ENCODE measurements at regions not wholly inside any gene's neighbourhood (a gene's known extent, or its start where the extent isn't known, plus 50 kb on each side); places are given as distances from the start of the nearest gene placed in this dataset.
"Not testable (repeated sequence)": the region's sequence is repeated elsewhere in the genome, so short reads cannot be mapped to it uniquely, and the experiment has no call there.

DNA sequence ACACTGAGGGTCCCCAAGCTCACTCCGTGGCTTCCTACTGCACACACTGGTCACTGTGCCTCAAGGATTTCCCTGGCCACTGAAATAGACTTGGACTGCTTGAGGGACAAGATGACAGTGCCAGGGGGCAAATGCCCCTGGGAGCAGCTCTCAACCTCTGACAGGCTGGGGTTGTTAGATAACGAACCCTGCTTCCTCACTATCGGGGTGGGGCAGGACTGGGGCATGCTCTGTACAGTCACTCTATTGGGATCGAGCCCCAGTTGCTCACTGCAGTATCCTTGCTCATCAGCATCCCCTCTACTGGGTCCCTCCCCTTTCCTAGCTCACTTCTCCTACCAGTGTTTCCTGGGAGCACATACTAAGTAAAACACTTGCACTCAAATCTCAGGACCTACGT is 610.8 kb downstream of the NTRK3 start:
- intact Hi-C loops (cut with DNase I) = no loop called here

DNA sequence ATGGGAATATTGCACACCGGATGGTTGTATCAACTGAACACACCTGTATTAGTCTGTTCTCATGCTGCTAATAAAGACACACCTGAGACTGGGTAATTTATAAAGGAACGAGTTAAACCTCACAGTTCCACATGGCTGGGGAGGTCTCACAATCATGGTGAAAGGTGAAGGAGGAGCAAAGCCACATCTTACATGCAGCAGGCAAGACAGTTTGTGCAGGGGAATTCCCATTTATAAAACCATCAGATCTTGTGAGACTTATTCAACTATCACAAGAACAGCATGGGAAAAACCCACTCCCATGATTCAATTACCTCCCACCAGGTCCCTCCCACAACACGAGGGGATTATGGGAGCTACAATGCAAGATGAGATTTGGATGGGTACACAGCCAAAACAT is 613.5 kb downstream of the NTRK3 start:
- intact Hi-C loops (cut with DNase I); DNase-seq (ENCODE audit: low spot score): not testable (repeated sequence)

More for the DNA sequence above, 610.8 kb downstream of the NTRK3 start:
- DNase-seq (ENCODE audit: low spot score) = no peak

DNA sequence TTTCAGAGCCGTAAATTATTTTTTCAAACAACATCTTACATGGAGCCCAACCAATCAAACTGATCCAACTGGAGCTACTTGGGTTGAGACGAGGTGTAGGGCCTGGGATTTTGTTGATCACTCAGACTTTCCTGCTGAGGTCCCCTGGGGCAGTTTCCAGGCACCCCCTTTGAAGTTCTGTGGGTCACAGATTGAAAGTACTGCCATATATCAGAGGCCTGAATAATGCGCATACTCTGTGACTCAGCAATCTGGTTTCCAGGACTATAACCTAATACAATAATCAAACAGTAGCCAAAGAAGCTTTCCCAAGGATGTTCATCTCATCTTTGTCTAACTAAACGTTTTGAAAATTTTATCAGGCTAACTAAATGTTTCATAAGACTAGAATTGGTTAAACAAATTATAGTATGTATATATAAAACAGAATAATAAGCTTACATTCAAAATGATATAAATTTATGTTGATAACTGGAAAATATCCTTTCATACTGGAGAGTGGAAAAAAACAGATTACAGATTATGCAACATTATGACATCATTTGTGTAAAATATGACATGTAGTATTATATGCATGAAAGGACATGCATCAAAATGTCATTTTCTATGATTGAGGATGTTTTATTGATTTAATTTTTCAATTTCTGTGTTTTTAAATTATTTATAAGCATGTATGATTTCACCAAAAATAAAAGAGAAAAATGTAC is 617.1 kb downstream of the NTRK3 start:
- no peak for DNase-seq (ENCODE audit: low spot score)
- intact Hi-C loops (cut with DNase I) = no loop called here

DNA sequence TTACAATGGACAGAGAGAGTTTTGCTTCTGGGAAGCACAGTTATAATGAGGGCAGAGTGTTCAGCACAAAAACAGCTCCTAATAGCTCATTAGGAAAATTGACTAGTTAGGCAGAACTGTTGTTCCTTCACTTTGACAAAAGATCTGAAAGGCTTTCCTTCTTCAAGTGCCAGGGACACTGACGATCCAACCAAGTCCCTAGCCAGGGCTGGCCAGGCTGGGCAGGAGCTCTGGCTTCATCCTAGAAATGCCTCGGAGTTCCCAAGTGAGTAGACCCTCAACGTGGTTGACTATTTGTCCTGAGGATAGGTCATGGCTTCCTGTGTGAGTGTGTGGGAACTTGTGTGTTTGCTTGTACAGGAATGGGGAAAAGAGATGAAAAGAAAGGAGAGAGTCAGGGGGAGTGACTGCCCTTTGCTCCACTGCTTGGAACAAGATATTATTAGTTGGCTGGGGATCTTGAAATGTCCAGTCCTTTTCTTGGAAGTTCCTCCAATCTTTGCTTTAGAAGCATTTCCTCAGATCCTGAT is 617.9 kb downstream of the NTRK3 start:
- intact Hi-C loops (cut with DNase I) = no loop called here
- no peak for DNase-seq (ENCODE audit: low spot score)

DNA sequence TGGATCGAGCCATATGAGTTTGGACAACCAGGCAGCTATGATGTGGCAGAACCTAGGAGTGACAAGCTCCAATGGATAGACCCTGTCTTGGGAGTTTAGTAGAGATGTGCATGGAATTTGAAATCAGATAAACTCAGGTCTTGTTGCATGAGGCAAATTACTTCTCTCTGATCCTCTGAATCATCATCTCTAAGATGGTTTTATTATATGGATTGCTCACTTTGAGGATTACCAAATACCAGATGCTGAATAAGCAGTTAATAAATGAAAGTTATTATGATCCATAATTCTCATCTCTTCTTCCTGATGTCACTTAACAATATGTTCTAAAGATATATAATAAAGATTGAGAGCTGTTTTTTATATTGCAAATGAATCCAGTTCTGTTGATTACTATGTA is 622.2 kb downstream of the NTRK3 start:
- DNase-seq (ENCODE audit: low spot score) = no peak
- intact Hi-C loops (cut with DNase I) = no loop called here

DNA sequence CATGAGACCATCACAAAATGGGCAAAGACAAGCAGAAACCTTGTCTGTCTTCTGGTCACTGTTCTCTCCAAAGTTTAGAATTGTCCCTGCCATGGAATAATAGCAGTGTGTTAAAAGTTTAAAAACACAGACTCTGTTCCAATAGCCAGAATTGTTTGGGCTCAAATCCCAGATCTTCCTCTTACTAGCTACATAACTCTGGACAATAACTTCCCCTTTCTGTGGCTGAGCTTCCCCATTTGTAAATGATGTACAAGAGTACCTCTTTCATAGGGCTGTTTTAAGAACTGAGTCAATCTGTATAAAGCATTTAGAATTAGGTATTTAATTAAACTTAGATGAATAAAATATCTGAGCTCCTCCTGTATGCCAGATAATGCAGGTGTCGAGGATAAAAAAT is 623.0 kb downstream of the NTRK3 start:
- DNase-seq (ENCODE audit: low spot score) = no peak
- intact Hi-C loops (cut with DNase I) = no loop called here

DNA sequence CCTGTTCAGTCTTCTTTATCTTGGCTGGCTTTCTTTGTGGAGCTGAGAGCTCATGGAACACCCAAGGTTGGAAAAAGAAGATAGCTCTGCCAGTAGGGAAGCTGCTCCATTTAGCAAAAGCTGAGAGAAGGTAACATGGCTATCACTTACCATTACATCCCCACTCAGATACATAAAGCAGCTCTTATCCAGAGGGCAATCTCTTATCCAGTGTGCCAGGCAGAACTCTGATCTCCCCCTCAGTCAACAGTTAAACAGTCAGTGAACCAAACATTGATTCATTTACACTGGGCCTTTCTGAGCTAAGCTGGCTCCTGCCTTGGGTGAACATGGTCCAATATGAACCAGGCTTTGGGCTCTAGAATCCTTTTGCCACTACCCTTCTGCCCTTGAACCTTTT is 624.2 kb downstream of the NTRK3 start:
- intact Hi-C loops (cut with DNase I) = no loop called here

DNA sequence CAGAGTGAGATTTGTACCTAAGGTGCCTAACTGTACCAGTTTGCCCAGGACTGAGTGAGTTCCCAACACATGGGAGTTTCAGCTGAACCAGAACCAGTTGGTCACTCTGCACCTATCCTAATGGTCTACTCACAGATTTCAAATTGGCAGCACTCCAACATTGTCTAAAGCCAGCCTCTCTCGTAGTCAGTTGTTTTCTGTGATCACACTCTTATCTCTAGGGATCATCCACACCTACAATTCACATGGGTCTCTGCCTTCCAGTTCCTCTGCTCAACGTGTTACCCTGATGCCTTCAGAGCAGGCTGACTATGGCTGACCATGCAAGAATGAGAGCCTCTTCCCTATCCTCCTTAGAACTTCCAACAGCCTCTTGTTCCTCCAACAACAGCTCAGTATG is 624.8 kb downstream of the NTRK3 start:
- intact Hi-C loops (cut with DNase I) = no loop called here

More for the DNA sequence above, 624.2 kb downstream of the NTRK3 start:
- DNase-seq (ENCODE audit: low spot score) = no peak

DNA sequence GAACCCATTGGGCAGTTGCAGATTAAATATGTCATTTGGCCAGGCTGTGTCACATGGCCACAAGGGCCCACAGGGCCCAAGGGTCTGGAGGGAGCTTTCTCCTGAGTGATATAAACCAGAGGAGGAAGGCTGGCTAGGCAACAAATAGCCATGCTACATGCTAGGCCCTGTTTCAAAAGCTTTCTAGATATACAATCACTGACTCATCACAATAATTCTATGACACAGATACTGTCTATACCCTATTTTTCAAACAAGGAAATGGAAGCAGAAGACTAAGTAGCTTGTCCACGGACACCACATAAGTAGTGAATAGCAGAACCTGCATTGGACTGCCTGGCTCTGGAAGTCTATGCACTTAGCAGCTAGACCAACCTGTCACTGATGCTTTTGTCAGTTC is 625.4 kb downstream of the NTRK3 start:
- no peak for DNase-seq (ENCODE audit: low spot score)
- intact Hi-C loops (cut with DNase I) = no loop called here

More for the DNA sequence above, 624.8 kb downstream of the NTRK3 start:
- DNase-seq (ENCODE audit: low spot score) = no peak

DNA sequence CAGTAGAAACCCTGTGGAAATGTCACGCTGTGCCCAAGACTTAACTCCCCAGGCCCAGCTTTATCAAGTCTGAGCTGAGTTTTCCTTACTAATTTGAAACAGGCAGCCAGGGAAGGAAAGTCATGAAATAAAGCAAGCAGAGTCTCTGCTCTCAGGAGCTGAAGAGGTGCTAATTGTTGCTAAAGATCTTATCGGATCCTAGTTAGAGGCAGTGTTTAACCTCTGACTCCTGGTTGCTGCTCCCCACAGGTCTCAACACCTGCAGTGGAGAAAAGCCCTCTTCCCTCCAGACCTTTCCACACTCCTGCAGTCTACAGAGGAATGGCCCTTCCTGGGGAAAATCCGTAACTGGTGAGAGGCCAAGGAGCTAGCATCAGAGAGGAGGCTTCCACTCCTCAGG is 628.2 kb downstream of the NTRK3 start:
- DNase-seq (ENCODE audit: low spot score) = no peak
- intact Hi-C loops (cut with DNase I) = no loop called here

DNA sequence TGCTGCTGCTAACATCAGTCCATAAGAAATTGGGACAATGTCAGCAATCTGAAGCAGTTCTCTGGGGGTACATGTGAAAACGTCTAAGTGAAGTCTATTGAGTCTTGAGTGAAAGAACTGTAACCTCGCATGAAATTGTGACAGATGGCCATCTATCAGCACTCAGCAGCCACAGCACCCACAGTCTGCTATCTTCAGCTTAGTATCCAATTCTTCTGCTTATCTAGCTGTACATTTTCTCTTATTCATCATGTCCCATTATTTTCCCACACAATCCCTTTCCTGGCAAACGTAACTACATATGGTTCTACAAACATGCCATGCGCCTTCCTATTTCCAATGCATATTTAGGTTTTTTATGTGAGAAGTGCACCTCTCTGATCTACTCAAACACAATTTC is 629.7 kb downstream of the NTRK3 start:
- intact Hi-C loops (cut with DNase I) = no loop called here
- DNase-seq (ENCODE audit: low spot score) = no peak

DNA sequence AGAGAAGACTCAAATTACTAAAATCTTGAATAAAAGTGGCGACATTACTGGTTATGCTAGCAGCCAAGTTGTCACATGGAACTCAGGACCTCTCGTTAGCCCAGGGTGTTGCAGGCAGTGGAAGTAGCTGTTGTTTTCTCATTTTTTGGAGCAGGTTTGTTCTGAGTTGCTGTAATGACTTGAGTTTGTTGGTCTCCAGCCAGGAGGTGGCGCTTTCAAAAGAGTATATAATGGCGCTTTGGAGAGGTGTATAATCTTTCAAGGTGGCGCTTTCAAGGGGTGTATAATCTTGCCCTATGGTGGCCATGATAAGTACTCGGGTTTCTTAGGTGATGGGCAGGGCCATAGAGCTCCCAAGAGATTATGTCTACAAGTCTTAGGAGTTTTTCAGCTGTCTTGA is 632.7 kb downstream of the NTRK3 start:
- intact Hi-C loops (cut with DNase I) = no loop called here
- DNase-seq (ENCODE audit: low spot score) = no peak

DNA sequence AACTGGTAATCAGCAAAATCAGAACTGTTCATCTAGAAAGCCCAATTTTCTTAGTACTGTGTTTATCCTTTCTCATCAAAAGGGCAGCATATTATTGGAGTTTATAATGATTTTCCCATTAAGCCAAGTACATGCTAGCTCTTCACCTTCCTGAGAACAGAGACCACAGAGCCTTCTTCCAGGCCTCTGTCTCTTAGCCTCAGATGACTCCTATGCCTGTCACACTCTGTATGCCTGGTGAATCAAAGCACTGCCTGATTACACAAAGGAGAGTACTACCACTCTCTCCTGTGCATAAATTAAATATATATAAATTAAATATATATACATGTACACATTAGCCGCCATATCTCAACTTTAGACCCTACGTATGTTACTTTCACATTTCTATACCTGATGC is 636.1 kb downstream of the NTRK3 start:
- intact Hi-C loops (cut with DNase I) = no loop called here
- DNase-seq (ENCODE audit: low spot score) = no peak

DNA sequence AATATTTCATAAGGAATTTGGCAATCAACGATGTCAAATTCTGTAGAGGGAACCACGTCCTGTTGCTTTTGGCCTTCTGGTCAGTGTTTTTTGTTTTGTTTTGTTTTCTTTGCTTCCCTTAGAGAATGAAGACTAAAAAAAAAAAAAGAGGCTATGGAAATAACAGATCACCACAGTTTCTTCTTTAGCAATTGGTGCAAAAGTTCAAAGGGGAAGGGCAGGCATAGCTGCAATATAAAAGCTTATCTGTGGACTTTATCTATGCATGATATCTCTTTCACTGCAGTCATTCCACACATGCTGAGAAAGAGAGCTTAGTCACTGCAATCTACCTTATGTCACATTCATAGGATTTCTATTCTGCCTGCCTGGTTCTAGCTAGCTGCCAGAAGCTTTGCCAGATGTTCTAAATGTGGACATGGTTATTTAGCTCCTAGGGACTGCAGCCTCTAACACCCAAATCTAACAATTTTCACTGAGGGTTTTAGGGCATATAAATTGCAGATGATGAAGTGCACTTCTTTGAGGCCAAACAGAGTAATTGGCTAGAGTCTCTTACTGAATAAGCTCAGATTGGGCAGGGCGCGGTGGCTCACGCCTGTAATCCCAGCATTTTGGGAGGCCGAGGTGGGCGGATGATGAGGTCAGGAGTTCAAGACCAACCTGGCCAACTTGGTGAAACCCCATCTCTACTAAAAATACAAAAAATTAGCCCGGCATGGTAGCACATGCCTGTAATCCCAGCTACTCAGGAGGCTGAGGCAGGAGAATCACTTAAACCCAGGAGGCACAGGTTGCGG is 637.2 kb downstream of the NTRK3 start:
- intact Hi-C loops (cut with DNase I) = no loop called here
- no peak for DNase-seq (ENCODE audit: low spot score)

DNA sequence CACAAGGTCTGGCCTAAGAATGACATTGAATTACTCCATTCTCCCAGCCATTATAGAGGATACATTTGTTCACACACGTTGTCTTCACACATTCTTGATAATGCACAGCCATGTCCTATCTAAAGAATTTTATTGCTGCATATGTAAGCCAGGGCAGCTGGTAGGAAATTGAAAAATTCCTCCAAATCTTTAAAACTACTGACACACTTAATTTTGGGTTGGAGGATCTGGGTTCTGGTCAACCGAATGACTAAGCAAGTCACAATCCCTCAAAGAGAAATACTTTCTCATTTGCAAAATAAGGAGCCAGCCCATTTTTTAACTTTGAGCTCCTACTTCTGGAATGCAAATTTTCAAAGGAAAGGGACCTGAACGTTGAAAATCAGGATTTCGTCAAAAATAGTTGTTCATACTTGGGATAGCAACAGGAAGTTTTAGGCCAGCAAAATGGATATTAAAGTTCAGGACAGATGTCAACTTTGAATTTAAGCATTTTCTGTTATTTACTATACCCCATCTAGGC is 638.3 kb downstream of the NTRK3 start:
- intact Hi-C loops (cut with DNase I) = no loop called here
- DNase-seq (ENCODE audit: low spot score) = no peak

DNA sequence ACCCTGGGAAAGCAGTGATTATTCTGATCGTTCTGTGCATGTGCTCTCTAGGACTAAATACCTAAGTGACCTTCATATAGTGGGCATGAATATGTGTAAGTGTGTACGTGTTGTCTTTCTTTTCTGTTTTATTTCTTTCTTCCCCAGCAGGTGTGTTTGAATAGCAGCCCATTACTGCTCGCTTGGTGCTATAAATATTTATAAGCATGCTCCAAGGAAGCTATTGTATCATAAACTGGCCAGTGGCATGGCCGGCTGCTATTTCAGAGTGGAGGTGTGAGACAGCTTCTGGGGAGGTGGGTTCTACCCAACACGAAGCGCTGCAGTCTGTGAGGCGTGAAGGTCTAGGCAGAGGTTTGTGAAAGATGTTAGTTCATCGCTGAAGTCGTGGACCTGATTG is 641.8 kb downstream of the NTRK3 start:
- intact Hi-C loops (cut with DNase I) = loop anchor here (5.0 kb wide), 1 partner anchor 98 kb away; no protein-coding TSS in a partner anchor
- DNase-seq (ENCODE audit: low spot score) = no peak

DNA sequence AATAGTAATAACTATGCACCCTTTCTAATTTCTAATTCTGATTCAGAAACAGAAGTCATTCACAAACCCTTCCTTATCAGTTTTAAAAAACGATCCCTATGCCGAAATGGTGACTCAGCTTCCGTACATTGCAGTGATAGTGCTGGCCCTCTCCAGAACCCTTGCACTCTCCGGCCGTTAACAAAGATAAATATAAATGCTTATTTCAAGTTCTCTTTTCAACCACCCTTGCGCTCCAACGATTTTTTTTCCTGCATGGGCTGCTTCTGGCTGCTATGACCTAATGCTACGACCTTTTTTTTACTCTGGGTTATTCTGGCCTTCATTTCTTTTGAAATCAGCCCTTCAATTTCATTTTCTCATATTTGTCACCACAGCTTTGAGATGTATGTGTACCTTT is 646.2 kb downstream of the NTRK3 start:
- no peak for DNase-seq (ENCODE audit: low spot score)
- intact Hi-C loops (cut with DNase I) = loop anchor here (5.0 kb wide), 1 partner anchor 102 kb away; no protein-coding TSS in a partner anchor

DNA sequence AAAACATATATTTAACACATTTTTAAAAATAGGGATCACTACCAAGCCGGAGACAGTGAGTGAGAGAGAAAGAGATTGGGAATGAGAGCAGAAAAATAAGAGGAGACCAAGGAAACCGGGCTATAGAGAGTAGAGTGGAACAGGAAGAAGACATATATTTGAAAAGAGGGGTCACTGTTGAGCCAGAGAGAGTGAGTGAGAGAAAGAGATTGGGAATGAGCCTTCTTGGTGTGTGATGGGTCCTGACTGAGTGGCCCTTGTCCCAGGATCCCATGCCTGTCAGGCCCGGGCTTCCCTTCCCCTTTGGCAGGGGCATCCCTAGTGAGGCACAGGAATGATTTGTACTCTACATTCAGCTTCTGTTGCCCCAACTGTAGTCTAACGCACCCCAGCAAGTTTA is 646.6 kb downstream of the NTRK3 start:
- intact Hi-C loops (cut with DNase I) = loop anchor here (5.0 to 10.0 kb wide), 4 partner anchors 102 to 985 kb away; no protein-coding TSS in a partner anchor
- DNase-seq (ENCODE audit: low spot score) = no peak

DNA sequence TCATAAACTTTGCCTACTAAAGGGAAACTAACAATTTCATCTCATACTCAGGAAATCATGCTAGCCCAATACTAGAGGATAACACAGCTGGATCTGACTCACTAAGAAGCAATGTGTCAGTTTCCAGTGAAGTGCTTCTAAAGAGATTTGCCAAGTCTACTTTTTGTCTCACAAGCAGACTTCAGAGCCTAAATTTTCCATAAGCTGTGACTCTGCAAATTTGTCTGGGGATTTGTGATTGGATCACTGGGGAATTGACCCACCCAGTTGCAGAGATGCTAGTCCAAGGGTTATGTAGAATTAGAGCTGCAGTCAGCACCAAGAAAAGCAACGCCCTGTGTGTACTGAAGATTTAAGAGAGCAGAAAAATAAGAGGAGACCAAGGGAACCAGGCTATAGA is 647.1 kb downstream of the NTRK3 start:
- no peak for DNase-seq (ENCODE audit: low spot score)
- intact Hi-C loops (cut with DNase I) = loop anchor here (10.0 kb wide), 3 partner anchors 135 to 985 kb away; no protein-coding TSS in a partner anchor

DNA sequence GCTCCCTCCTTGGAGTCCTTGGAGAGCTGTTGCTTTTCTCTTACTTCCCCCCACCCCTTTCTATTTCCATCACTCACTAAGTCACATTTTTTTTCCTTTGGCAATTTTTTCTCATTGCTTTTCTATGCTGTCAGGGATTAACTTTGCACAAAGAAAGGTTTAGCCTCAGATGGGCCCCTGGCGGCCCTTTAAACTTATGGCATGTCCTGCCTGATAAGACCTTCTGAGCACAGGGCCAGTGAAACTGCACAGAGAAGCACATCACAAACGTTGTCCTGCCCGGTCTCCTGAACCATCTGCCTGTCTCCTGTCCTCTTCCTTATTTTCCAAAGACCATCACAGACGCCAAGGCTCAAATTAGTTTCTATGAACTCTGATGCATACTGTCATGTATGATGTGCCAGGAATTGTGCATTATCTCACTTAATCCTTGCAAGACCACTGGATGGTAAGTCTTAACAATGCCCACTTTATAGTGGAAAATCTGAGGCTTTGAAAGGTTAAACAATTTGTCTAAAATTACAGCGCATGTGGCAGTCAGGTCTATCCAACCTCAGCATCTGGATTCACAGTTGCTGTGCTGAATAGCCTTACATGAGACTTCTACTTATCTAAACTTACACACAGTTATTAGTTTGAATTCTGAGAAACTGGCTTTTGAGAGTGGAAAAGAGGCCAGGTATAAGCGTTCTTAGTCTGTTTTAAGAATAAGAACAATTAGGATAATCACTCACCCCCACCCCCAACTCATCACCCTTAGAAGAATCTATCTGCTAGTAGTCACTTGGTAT is 648.1 kb downstream of the NTRK3 start:
- intact Hi-C loops (cut with DNase I) = loop anchor here (10.0 kb wide), 3 partner anchors 134 to 984 kb away; no protein-coding TSS in a partner anchor
- no peak for DNase-seq (ENCODE audit: low spot score)
